Left lung (tissue), 4 donors: ENCODE measurements at regions not wholly inside any gene's neighbourhood (a gene's known extent, or its start where the extent isn't known, plus 50 kb on each side); places are given as distances from the start of the nearest gene placed in this dataset.

Experiments
- ATAC-seq: fragments of 200-7000 bp; cut with Tn5 transposase; one replicate; pipeline ENCODE4 v1.9.1; 2020; ENCODE audit warnings: moderate library complexity
- DNase-seq, 4 donors: peaks; one replicate each; pipeline ENCODE4 v3.0.0-alpha.2; 2013 to 2020
- H3K27ac ChIP-seq, 2 donors: fragments of 200-600 bp; sonication (generic) in 1 of 2; one replicate each; pipeline versions ENCODE4 v1.5.0 to v1.8.0; 2020 to 2021
- H3K27me3 ChIP-seq, 2 donors: fragments of 200-600 bp; sonication (generic) in 1 of 2; one replicate each; pipeline versions ENCODE4 v1.5.0 to v1.8.0; 2020 to 2021
- H3K36me3 ChIP-seq, 2 donors: fragments of 200-600 bp; sonication (generic) in 1 of 2; one replicate each; pipeline versions ENCODE4 v1.5.0 to v1.8.0; 2020 to 2021
- H3K4me1 ChIP-seq, 2 donors: fragments of 200-600 bp; one replicate each; pipeline ENCODE4 v1.8.0; 2021
- H3K4me3 ChIP-seq, 2 donors: fragments of 200-600 bp; sonication (generic) in 1 of 2; one replicate each; pipeline versions ENCODE4 v1.5.0 to v1.8.0; 2020 to 2021; ENCODE audit warnings: mild to moderate bottlenecking in 1 of 2
- H3K9me3 ChIP-seq, 2 donors: fragments of 200-600 bp; sonication (generic) in 1 of 2; one replicate each; pipeline versions ENCODE4 v1.5.0 to v1.8.0; 2020 to 2021
- CTCF ChIP-seq, 2 donors: fragments of 200-600 bp; sonication (generic) in 1 of 2; IDR thresholded peaks; one replicate each; pipeline versions ENCODE4 v1.5.0 to v1.8.0; 2021; ENCODE audit warnings: antibody characterized with exemption in 2 of 2
- intact Hi-C, 2 donors: fragments of 100-400 bp; cut with DNase I; formaldehyde crosslinking; loops; one replicate each; pipeline versions ENCODE4 v1.11.2 to v1.14.2; 2022
- donor health status: DM: no; HTN: yes; CAD: no.
- donor health status: DM: no; HTN: no; CAD: no.

DNA sequence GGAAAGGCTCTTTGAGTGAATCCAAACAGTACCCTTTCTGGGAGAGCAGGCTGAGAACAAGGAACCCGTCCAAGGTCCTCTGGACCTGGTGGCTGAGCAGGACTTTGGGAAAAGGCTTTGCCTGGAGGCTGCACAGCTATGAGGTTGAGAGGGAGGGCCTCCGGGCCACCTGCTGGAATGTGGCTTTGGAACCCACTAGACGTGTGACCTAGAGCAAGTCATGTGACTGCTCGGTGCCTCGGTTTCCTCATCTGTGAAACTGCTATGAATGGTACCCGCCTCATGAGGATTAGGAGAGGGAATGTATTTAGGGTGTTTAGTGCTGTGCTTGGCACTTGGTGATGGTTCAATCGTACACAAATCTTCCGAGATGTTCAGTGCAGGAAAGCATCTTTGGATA is 50.4 kb downstream of the HAPSTR1 start:
- ATAC-seq (no peak), DNase-seq (no peak)
- no peak overlapping the region for H3K4me3 ChIP-seq
- intact Hi-C loops = no loop called here
- TF ChIP-seq CTCF (IDR thresholded peaks at IDR 0.05) = no peak
- H3K9me3 ChIP-seq = no peaks in the 10 kb centered on the region
- no peaks in the 10 kb centered on the region for H3K36me3 ChIP-seq
- peaks cover 2 to 11% of the 10 kb centered on the region in 2 donors for H3K4me1 ChIP-seq
- H3K27me3 ChIP-seq = peaks cover 0 to 7% of the 10 kb centered on the region in 2 donors
- H3K27ac ChIP-seq = no peak overlapping the region

DNA sequence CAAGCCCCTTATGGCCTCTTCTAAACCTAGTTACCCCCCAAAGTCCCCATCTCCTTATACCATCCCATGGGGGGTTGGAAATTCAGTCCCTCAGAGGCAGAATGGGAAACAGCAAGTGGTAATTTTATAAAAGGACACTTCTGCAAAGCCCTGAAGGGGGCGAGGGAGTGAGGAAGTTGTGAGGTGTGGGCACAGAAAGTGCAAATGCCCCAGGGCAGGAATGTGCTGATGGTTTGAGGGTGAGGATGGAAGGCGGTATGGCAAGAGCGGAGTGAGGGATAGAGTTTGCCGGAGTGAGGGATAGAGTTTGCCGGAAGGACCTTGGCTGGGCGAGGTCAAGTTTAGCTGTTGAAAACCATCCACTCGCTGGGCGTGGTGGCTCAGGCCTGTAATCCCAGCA is 52.7 kb downstream of the HAPSTR1 start:
- Histone ChIP-seq H3K4me1 (peaks cover 2 to 3% of the 10 kb centered on the region in 2 donors), H3K27ac (no peak overlapping the region), H3K36me3 (no peaks in the 10 kb centered on the region), H3K4me3 (no peak overlapping the region), H3K9me3 (no peaks in the 10 kb centered on the region), H3K27me3 (peaks cover 0 to under 1% of the 10 kb centered on the region in 2 donors)
- DNase-seq (no peak), ATAC-seq (no peak)
- TF ChIP-seq CTCF (IDR thresholded peaks at IDR 0.05) = no peak
- intact Hi-C loops = no loop called here

DNA sequence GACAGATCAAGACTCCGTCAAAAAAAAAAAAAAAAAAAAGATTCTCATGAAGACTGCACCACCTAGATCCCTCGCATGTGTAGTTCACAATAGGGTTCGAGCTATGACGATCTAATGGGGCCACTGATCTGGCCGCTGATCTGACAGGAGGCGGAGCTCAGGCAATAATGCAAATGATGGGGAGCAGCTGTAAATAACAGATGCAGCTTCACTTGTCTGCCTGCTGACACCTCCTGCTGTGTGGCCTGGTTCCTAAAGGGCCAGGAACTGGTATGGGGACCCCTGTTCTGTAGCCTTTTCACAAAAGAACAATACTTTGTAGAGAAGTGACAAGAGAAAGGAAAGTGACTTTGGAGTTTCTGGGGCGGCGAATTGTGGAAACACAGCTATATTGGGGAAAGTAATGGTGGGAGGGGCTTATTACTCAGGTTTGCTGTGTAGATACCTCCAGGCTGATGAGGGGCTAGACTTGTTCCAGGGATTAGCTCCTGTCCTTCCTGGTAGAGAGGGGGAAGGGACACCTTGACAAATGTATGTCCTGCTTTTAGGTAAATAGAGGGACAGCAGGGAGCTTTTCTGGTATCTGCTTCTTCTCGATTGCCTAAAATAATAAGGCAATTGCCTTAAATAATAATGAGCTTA is 57.1 kb downstream of the HAPSTR1 start:
- no peaks in the 10 kb centered on the region for H3K4me1 ChIP-seq
- TF ChIP-seq CTCF (IDR thresholded peaks at IDR 0.05) = no peak
- no peaks in the 10 kb centered on the region for H3K9me3 ChIP-seq
- no peak overlapping the region for H3K4me3 ChIP-seq
- no peak for ATAC-seq
- H3K27ac ChIP-seq = no peak overlapping the region
- no peaks in the 10 kb centered on the region for H3K27me3 ChIP-seq
- DNase-seq = no peak
- H3K36me3 ChIP-seq = no peaks in the 10 kb centered on the region
- intact Hi-C loops = no loop called here

GRCh38 chr16:9151074-9151473 is 59.6 kb downstream of the HAPSTR1 start:
- DNase-seq = no peak
- H3K4me3 ChIP-seq = no peak overlapping the region
- H3K4me1 ChIP-seq = no peaks in the 10 kb centered on the region
- no peak for ATAC-seq
- peaks cover 0 to 16% of the 10 kb centered on the region in 2 donors for H3K27me3 ChIP-seq
- H3K27ac ChIP-seq = no peak overlapping the region
- H3K9me3 ChIP-seq = no peaks in the 10 kb centered on the region
- no peak for TF ChIP-seq CTCF (IDR thresholded peaks at IDR 0.05)
- H3K36me3 ChIP-seq = no peaks in the 10 kb centered on the region
- intact Hi-C loops = no loop called here

GRCh38 chr16:9151597-9151996 is 60.2 kb downstream of the HAPSTR1 start:
- TF ChIP-seq CTCF (IDR thresholded peaks at IDR 0.05) = no peak
- Histone ChIP-seq H3K36me3 (no peaks in the 10 kb centered on the region), H3K27ac (no peak overlapping the region), H3K27me3 (peaks cover 0 to 16% of the 10 kb centered on the region in 2 donors), H3K4me1 (no peaks in the 10 kb centered on the region), H3K9me3 (no peaks in the 10 kb centered on the region), H3K4me3 (no peak overlapping the region)
- ATAC-seq (no peak), DNase-seq (peak in 1 of 4 donors; percentile 35)
- intact Hi-C loops = no loop called here
